GM18508 (cell line): ENCODE measurements at regions not wholly inside any gene's neighbourhood (a gene's known extent, or its start where the extent isn't known, plus 50 kb on each side); places are given as distances from the start of the nearest gene placed in this dataset.
"Not testable (repeated sequence)": the region's sequence is repeated elsewhere in the genome, so short reads cannot be mapped to it uniquely, and the experiment has no call there.

Experiments
- ATAC-seq: cut with Tn5 transposase; IDR thresholded peaks from one replicate; pipeline ENCODE4 v1.9.1; 2021; ENCODE audit warnings: moderate number of reproducible peaks; ENCODE audit not compliant: insufficient read depth, unreplicated experiment

DNA sequence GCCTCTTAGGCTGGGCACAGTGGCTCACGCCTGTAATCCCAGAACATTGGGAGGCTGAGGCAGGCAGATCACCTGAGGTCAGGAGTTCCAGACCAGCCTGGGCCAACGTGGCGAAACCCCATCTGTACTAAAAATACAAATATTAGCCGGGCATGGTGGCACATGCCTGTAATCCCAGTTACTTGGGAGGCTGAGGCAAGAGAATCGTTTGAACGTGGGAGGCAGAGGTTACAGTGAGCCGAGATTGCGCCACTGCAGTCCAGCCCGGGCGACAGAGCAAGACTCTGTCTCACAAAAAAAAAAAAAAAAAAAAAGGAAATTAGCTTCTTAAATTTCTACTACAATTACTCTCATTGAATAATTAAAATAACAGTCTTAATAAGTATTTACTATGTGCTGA is 52.4 kb upstream of the JARID2 start:
- ATAC-seq = not testable (repeated sequence)

DNA sequence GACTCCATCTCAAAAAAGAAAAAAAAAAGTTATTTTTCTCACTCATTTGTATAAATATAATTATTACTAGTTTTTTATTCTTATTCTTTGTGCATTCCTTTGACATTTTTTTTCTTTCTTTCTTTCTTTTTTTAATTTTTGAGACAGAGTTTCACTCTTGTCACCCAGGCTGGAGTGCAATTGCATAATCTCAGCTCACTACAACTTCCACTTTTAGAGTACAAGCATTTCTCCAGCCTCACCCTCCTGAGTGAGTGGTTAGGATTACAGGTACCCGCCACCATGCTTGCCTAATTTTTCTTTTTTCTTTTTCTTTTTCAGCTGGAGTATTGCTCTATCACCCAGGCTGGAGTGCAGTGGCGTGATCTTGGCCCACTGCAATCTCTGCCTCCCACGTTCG is 51.4 kb upstream of the JARID2 start:
- no peak for ATAC-seq
